H1 (cell line): ENCODE measurements at regions not wholly inside any gene's neighbourhood (a gene's known extent, or its start where the extent isn't known, plus 50 kb on each side); places are given as distances from the start of the nearest gene placed in this dataset.

Experiments
- EGR1 ChIP-seq: IDR thresholded peaks from 2 replicates; pipeline ENCODE4 v1.6.1; 2011; ENCODE audit warnings: low read depth, low read length, borderline replicate concordance
- NANOG ChIP-seq: IDR thresholded peaks from 2 replicates; pipeline ENCODE4 v1.6.1; 2011; ENCODE audit warnings: low read length, low read depth, mild to moderate bottlenecking, inconsistent platforms; ENCODE audit not compliant: insufficient read depth, poor library complexity, severe bottlenecking
- SIN3A ChIP-seq, 2 experiments: IDR thresholded peaks in 1 of 2; conservative IDR thresholded peaks in 1 of 2; 2 replicates each; pipeline ENCODE4 v1.6.1; 2011 to 2012; ENCODE audit warnings: low read length in 2 of 2, improper control_type of control experiment in 1 of 2, low read depth in 1 of 2, mild to moderate bottlenecking in 1 of 2
- TF ChIP-seq, protein P1 (sequence below), 3 experiments: IDR thresholded peaks; 1 replicate in 2 of 3; 2 replicates in 1 of 3; pipeline versions ENCODE4 v1.5.1 to v1.6.1; 2011; ENCODE audit warnings: low read length in 3 of 3, mild to moderate bottlenecking in 3 of 3, inconsistent platforms in 2 of 3, low read depth in 1 of 3, moderate library complexity in 1 of 3; ENCODE audit not compliant: insufficient read depth in 1 of 3; ENCODE audit errors: control extremely low read depth in 1 of 3

DNA sequence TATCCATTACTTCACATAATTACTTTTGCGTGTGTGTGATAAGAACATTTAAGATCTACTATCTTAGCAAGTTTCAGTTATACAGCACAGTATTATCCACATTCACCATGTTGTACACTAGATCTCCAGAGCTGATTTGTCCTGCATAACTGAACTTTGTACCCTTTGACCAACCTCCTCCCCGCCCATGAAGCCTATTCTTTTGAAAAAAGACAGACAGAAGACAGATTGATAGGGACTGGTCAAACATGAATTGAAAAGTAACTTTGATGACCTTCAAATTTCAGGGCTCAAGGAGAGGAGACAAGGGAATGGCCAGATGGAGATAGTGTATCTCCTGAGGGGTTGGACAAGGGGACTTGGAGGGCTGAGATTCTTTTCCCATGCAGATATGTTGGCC lies 96.3 kb downstream of the CMC2 start:
- TF ChIP-seq EGR1: no peak
- TF ChIP-seq SIN3A (conservative IDR thresholded peaks at IDR 0.05 in 1 of 2, IDR thresholded peaks at IDR 0.05 in 1 of 2; ENCODE audit: low read depth in 1 of 2, low read length in 2 of 2): no peak
- TF ChIP-seq, protein P1, sequence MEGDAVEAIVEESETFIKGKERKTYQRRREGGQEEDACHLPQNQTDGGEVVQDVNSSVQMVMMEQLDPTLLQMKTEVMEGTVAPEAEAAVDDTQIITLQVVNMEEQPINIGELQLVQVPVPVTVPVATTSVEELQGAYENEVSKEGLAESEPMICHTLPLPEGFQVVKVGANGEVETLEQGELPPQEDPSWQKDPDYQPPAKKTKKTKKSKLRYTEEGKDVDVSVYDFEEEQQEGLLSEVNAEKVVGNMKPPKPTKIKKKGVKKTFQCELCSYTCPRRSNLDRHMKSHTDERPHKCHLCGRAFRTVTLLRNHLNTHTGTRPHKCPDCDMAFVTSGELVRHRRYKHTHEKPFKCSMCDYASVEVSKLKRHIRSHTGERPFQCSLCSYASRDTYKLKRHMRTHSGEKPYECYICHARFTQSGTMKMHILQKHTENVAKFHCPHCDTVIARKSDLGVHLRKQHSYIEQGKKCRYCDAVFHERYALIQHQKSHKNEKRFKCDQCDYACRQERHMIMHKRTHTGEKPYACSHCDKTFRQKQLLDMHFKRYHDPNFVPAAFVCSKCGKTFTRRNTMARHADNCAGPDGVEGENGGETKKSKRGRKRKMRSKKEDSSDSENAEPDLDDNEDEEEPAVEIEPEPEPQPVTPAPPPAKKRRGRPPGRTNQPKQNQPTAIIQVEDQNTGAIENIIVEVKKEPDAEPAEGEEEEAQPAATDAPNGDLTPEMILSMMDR (IDR thresholded peaks at IDR 0.05; ENCODE audit: control extremely low read depth in 1 of 3, insufficient read depth in 1 of 3, low read depth in 1 of 3, low read length in 3 of 3): no peak
- no peak for TF ChIP-seq NANOG
